SU-DHL-6 (cell line): ENCODE measurements at regions not wholly inside any gene's neighbourhood (a gene's known extent, or its start where the extent isn't known, plus 50 kb on each side); places are given as distances from the start of the nearest gene placed in this dataset.

Source experiments
- H2AFZ ChIP-seq: fragments of 200-600 bp; sonication (generic); 2 replicates; pipeline ENCODE4 v1.6.1; 2014; ENCODE audit warnings: low read depth, mild to moderate bottlenecking, moderate library complexity, mixed read lengths, antibody characterized with exemption, low read length; ENCODE audit not compliant: severe bottlenecking
- H3F3A ChIP-seq: fragments of 200-600 bp; shearing (Covaris generic); 2 replicates; pipeline ENCODE4 v1.6.0; 2016; ENCODE audit warnings: antibody characterized with exemption, mild to moderate bottlenecking; ENCODE audit not compliant: insufficient read depth
- H3K27ac ChIP-seq: fragments of 200-600 bp; sonication (generic); 2 replicates; pipeline ENCODE4 v1.5.1; 2016; ENCODE audit warnings: low read depth, mild to moderate bottlenecking, low read length, moderate library complexity, mixed read lengths
- H3K27me3 ChIP-seq: fragments of 200-600 bp; sonication (generic), shearing (Covaris generic); 2 replicates; pipeline ENCODE4 v1.6.0; 2014; ENCODE audit warnings: mild to moderate bottlenecking, low read length
- H3K36me3 ChIP-seq: fragments of 200-600 bp; sonication (generic); 2 replicates; pipeline ENCODE4 v1.6.1; 2014; ENCODE audit warnings: mild to moderate bottlenecking, low read length, mixed read lengths
- H3K4me2 ChIP-seq: fragments of 300-600, 200-600 bp; shearing (Covaris generic), sonication (generic); 2 replicates; pipeline ENCODE4 v1.6.0; 2014; ENCODE audit warnings: low read length, low read depth, mild to moderate bottlenecking; ENCODE audit not compliant: poor library complexity, severe bottlenecking
- H3K4me3 ChIP-seq: fragments of 200-600 bp; sonication (generic); 2 replicates; pipeline ENCODE4 v1.5.1; 2014; ENCODE audit warnings: antibody characterized with exemption, low read length, mild to moderate bottlenecking, mixed read lengths; ENCODE audit not compliant: insufficient read depth, poor library complexity, severe bottlenecking
- H3K79me2 ChIP-seq: fragments of 200-600 bp; sonication (generic); 2 replicates; pipeline ENCODE4 v1.6.1; 2014; ENCODE audit warnings: mild to moderate bottlenecking, low read length, moderate library complexity; ENCODE audit not compliant: insufficient read depth
- H3K9ac ChIP-seq: fragments of 200-600 bp; sonication (generic); 2 replicates; pipeline ENCODE4 v1.7.0; 2014; ENCODE audit warnings: mild to moderate bottlenecking, low read length
- H3K9me2 ChIP-seq: fragments of 200-600 bp; sonication (generic); replicated peaks from 2 replicates; pipeline ENCODE4 v1.6.1; 2014; ENCODE audit warnings: low read length; ENCODE audit not compliant: insufficient read depth
- H3K9me3 ChIP-seq: fragments of 200-600 bp; sonication (generic); 2 replicates; pipeline ENCODE4 v1.6.1; 2014; ENCODE audit warnings: low read length, mixed read lengths; ENCODE audit not compliant: insufficient read depth
- H4K20me1 ChIP-seq: fragments of 200-600 bp; sonication (generic); 2 replicates; pipeline ENCODE4 v1.6.1; 2014; ENCODE audit warnings: low read depth, mild to moderate bottlenecking, antibody characterized with exemption, low read length, moderate library complexity, mixed read lengths
- CTCF ChIP-seq: fragments of 200-600 bp; sonication (generic); IDR thresholded peaks from one replicate; pipeline ENCODE4 v1.5.1; 2017; ENCODE audit warnings: antibody characterized with exemption, mild to moderate bottlenecking, low read length, moderate library complexity; ENCODE audit not compliant: insufficient read depth, poor library complexity, severe bottlenecking
- EZH2phosphoT487 ChIP-seq: fragments of 200-600 bp; sonication (generic), shearing (Covaris generic); conservative IDR thresholded peaks from 2 replicates; pipeline ENCODE4 v1.6.1; 2018; ENCODE audit warnings: mild to moderate bottlenecking, antibody characterized with exemption, low read length, moderate library complexity, mixed read lengths

- H3K79me2 ChIP-seq: no peaks in the 10 kb centered on the region
- no peaks in the 10 kb centered on the region for H4K20me1 ChIP-seq
- no peaks in the 10 kb centered on the region for H3K9me2 ChIP-seq
- no peak overlapping the region for H2AFZ ChIP-seq
- no peak overlapping the region for H3K9ac ChIP-seq
- H3K4me3 ChIP-seq: no peak overlapping the region
- H3K4me2 ChIP-seq: no peak overlapping the region
- no peak overlapping the region for H3K27ac ChIP-seq
- no peaks in the 10 kb centered on the region for H3K9me3 ChIP-seq
- no peak for TF ChIP-seq CTCF
- no peak for TF ChIP-seq EZH2phosphoT487
- H3F3A ChIP-seq: no peaks in the 10 kb centered on the region
- H3K36me3 ChIP-seq: no peaks in the 10 kb centered on the region
- no peaks in the 10 kb centered on the region for H3K27me3 ChIP-seq
Observed at GRCh38 chr13:105220063-105220462, 1315.4 kb downstream of the EFNB2 start.

GRCh38 chr13:105219651-105220050 is 1315.8 kb downstream of the EFNB2 start:
- no peaks in the 10 kb centered on the region for H3K9me2 ChIP-seq
- no peaks in the 10 kb centered on the region for H3K36me3 ChIP-seq
- no peaks in the 10 kb centered on the region for H3F3A ChIP-seq
- no peaks in the 10 kb centered on the region for H3K79me2 ChIP-seq
- no peak overlapping the region for H3K9ac ChIP-seq
- no peak overlapping the region for H2AFZ ChIP-seq
- TF ChIP-seq CTCF (no peak), EZH2phosphoT487 (no peak)
- H3K4me2 ChIP-seq: no peak overlapping the region
- H3K4me3 ChIP-seq: no peak overlapping the region
- H3K27me3 ChIP-seq: no peaks in the 10 kb centered on the region
- no peak overlapping the region for H3K27ac ChIP-seq
- no peaks in the 10 kb centered on the region for H3K9me3 ChIP-seq
- H4K20me1 ChIP-seq: no peaks in the 10 kb centered on the region

GRCh38 chr13:105213512-105213911 is 1322.0 kb downstream of the EFNB2 start:
- H3K4me2 ChIP-seq: no peak overlapping the region
- TF ChIP-seq CTCF: no peak
- TF ChIP-seq EZH2phosphoT487: no peak
- H3K36me3 ChIP-seq: no peaks in the 10 kb centered on the region
- no peak overlapping the region for H3K4me3 ChIP-seq
- H3K27ac ChIP-seq: no peak overlapping the region
- no peaks in the 10 kb centered on the region for H3K27me3 ChIP-seq
- H3K9me2 ChIP-seq: no peaks in the 10 kb centered on the region
- H3K9ac ChIP-seq: no peak overlapping the region
- H4K20me1 ChIP-seq: no peaks in the 10 kb centered on the region
- H3K79me2 ChIP-seq: no peaks in the 10 kb centered on the region
- no peaks in the 10 kb centered on the region for H3F3A ChIP-seq
- no peaks in the 10 kb centered on the region for H3K9me3 ChIP-seq
- H2AFZ ChIP-seq: no peak overlapping the region
